ENCODE measurements at regions not wholly inside any gene's neighbourhood (a gene's known extent, or its start where the extent isn't known, plus 50 kb on each side); places are given as distances from the start of the nearest gene placed in this dataset.

DNA sequence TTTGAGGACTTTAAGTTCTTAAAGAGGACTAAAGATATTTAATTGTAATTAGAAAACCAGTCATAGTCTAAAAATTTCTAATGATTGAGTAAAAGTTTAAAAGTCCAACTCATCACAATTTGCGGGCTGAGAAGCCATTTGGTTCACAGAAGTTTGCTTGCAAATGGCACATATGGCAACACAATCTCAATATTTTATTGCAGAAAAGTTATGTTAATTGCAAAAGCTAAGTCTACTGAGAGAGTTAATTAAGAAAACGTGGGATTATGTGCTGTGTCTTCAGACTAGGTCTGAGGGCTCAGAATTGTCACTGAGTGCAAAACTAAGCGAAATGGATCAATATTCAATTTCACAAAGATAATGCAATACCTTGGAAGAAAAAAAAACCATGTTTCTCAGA, 289.7 kb downstream of the PYDC2 start:
- TF ChIP-seq ZNF274 (IDR thresholded peaks at IDR 0.05; ENCODE audit: low read length) (no peak), ZNF274 (tag by site-specific recombination; IDR thresholded peaks at IDR 0.05; ENCODE audit: borderline replicate concordance) (no peak), ZNF473 (tag by site-specific recombination; IDR thresholded peaks at IDR 0.05) (no peak), KLF16 (tag by site-specific recombination; IDR thresholded peaks at IDR 0.05) (no peak), ZNF311 (tag by site-specific recombination; IDR thresholded peaks at IDR 0.05; ENCODE audit: borderline replicate concordance) (no peak), ZFP3 (tag by site-specific recombination; IDR thresholded peaks at IDR 0.05; ENCODE audit: low read depth) (no peak)
- TF ChIP-seq, protein P1, sequence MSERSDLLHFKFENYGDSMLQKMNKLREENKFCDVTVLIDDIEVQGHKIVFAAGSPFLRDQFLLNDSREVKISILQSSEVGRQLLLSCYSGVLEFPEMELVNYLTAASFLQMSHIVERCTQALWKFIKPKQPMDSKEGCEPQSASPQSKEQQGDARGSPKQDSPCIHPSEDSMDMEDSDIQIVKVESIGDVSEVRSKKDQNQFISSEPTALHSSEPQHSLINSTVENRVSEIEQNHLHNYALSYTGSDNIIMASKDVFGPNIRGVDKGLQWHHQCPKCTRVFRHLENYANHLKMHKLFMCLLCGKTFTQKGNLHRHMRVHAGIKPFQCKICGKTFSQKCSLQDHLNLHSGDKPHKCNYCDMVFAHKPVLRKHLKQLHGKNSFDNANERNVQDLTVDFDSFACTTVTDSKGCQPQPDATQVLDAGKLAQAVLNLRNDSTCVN (tag by site-specific recombination; optimal IDR thresholded peaks at IDR 0.05): no peak

Measured in HEK293 (cell line).